DMS114 treated with DMSO at 0.1 percent for 48 hours (cell line): ENCODE measurements at regions not wholly inside any gene's neighbourhood (a gene's known extent, or its start where the extent isn't known, plus 50 kb on each side); places are given as distances from the start of the nearest gene placed in this dataset.
"Not testable (repeated sequence)": the region's sequence is repeated elsewhere in the genome, so short reads cannot be mapped to it uniquely, and the experiment has no call there.

Experiments used
- DNase-seq: peaks from one replicate; lab custom pipeline; 2025; ENCODE audit not compliant: unreplicated experiment; lab: John Stamatoyannopoulos, UW

GRCh38 chr10:47626975-47627374, 103.5 kb upstream of the AGAP9 start:
- DNase-seq: not testable (repeated sequence)

GRCh38 chr10:47622719-47623118, 99.3 kb upstream of the AGAP9 start:
- not testable (repeated sequence) for DNase-seq

- DNase-seq: peak; percentile 16
Observed at GRCh38 chr10:47619300-47620012, 96.0 kb upstream of the AGAP9 start.

- DNase-seq: not testable (repeated sequence)
Observed at GRCh38 chr10:47609311-47609710, 85.9 kb upstream of the AGAP9 start.

- not testable (repeated sequence) for DNase-seq
Observed at GRCh38 chr10:47605791-47606773, 82.6 kb upstream of the AGAP9 start.

- not testable (repeated sequence) for DNase-seq
Observed at GRCh38 chr10:47600604-47601003, 77.2 kb upstream of the AGAP9 start.

- not testable (repeated sequence) for DNase-seq
Observed at GRCh38 chr10:47600127-47600526, 76.7 kb upstream of the AGAP9 start.

- DNase-seq: not testable (repeated sequence)
Observed at GRCh38 chr10:47599657-47600056, 76.2 kb upstream of the AGAP9 start.

- not testable (repeated sequence) for DNase-seq
Observed at GRCh38 chr10:47593805-47594204, 70.4 kb upstream of the AGAP9 start.

GRCh38 chr10:47593129-47593528, 69.7 kb upstream of the AGAP9 start:
- DNase-seq: not testable (repeated sequence)

- not testable (repeated sequence) for DNase-seq
Observed at GRCh38 chr10:47590956-47591355, 67.5 kb upstream of the AGAP9 start.

GRCh38 chr10:47590534-47590933, 67.1 kb upstream of the AGAP9 start:
- not testable (repeated sequence) for DNase-seq

GRCh38 chr10:47582051-47582450, 58.6 kb upstream of the AGAP9 start:
- DNase-seq: not testable (repeated sequence)

GRCh38 chr10:47580063-47580462, 56.6 kb upstream of the AGAP9 start:
- not testable (repeated sequence) for DNase-seq

- DNase-seq: not testable (repeated sequence)
Observed at GRCh38 chr10:47578547-47578946, 55.1 kb upstream of the AGAP9 start.
